NT2/D1 (cell line): ENCODE measurements at regions not wholly inside any gene's neighbourhood (a gene's known extent, or its start where the extent isn't known, plus 50 kb on each side); places are given as distances from the start of the nearest gene placed in this dataset.

ENCODE experiments used
- YY1 ChIP-seq: IDR thresholded peaks from 2 replicates; pipeline ENCODE4 v1.6.1; 2011; ENCODE audit not compliant: insufficient read length, insufficient read depth
- ZNF274 ChIP-seq: IDR thresholded peaks from 2 replicates; pipeline ENCODE4 v1.6.1; 2011; ENCODE audit warnings: mild to moderate bottlenecking, low read depth, low read length

DNA sequence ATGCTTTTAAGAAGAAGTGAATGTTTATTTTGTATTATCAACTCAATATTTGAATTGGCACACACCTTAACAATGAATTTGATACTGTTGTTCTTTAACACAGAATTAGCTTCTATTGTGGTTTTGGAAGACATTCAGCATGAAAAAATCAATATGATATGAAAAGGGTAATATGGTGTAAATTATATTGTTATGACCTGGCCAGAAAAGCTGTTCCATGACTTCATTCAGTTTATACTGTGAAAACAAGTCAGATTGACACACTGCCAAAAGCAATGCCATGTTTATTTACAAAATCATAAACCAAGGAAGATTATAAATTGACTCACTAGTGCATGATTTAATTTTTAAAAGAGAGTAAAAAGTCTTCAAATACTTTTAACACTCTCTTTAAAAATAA is 851.4 kb upstream of the SEL1L start:
- TF ChIP-seq YY1 (no peak), ZNF274 (no peak)
